GM23248 (cell line): ENCODE measurements at regions not wholly inside any gene's neighbourhood (a gene's known extent, or its start where the extent isn't known, plus 50 kb on each side); places are given as distances from the start of the nearest gene placed in this dataset.

Experiments used
- EZH2 ChIP-seq: fragments of 200-600 bp; sonication (generic); IDR thresholded peaks from 2 replicates; pipeline ENCODE4 v1.6.1; 2018; ENCODE audit warnings: antibody characterized with exemption, mild to moderate bottlenecking; ENCODE audit not compliant: insufficient read depth, poor library complexity, severe bottlenecking
- EZH2phosphoT487 ChIP-seq: fragments of 200-600 bp; sonication (generic); IDR thresholded peaks from 2 replicates; pipeline ENCODE4 v1.6.1; 2018; ENCODE audit warnings: antibody characterized with exemption, moderate library complexity, mild to moderate bottlenecking, low read depth; ENCODE audit not compliant: insufficient read depth

DNA sequence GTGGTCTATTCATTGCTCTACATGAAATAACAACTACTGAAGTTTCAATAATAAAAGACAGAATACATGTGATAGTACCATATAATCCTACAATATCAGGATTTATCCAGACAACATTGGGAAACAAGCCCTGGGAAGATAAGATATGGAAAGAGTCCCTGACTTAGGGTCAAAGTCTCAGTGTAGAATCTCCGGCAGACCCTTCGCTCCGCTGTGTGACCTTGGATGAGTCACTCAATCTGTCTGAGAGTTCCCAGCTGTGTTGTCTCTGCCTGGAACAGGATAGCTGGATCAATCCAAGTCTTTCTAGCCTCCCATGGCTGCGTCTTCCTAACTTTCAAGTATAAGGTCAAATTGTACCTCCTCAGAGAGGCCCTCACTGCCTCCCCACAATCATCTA is 335.9 kb downstream of the TMEM114 start:
- TF ChIP-seq EZH2 (no peak), EZH2phosphoT487 (no peak)
